Endometrium (tissue), 2 donors: ENCODE measurements at regions not wholly inside any gene's neighbourhood (a gene's known extent, or its start where the extent isn't known, plus 50 kb on each side); places are given as distances from the start of the nearest gene placed in this dataset.
"Not testable (repeated sequence)": the region's sequence is repeated elsewhere in the genome, so short reads cannot be mapped to it uniquely, and the experiment has no call there.

ENCODE experiments used
- FAIRE-seq: peaks from 2 replicates; lab custom pipeline; 2012; peaks lifted over from hg19 to GRCh38; lab: Jason Lieb, UNC
- donor health status: control.
- donor health status: control.

GRCh38 chr13:110044551-110045111 lies 258.2 kb upstream of the IRS2 start:
- FAIRE-seq: no peak

- no peak for FAIRE-seq
Measured at GRCh38 chr13:110042253-110042950, 256.0 kb upstream of the IRS2 start.

- not testable (repeated sequence) for FAIRE-seq
Measured at GRCh38 chr13:110041638-110042037, 255.3 kb upstream of the IRS2 start.

GRCh38 chr13:110037925-110038573 lies 251.7 kb upstream of the IRS2 start:
- FAIRE-seq: no peak

- FAIRE-seq: no peak
Measured at GRCh38 chr13:110036060-110036459, 249.7 kb upstream of the IRS2 start.

DNA sequence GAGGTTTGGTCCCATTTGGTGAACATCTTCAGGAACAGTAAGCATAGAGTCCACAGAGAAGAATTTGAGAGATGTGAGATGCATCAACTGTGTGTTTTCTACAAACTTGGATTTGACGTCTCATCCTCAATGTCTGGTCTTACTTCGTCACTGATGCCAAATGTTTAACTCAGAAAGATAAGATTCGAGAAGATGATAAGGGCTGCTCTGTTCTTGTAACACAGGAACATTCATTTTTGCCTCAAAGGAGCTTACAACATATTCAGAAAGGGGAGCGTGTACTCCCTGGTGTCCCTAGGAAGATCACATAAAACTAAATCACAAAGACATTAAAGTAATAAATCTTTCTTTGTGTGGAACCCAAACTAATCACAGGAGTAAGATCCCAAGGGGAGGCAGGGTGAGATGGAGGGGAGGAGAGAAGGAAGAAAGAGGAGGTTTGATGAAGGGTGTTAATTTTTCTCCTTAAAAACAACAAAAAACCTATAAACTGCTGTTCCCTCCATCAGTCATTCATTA lies 247.7 kb upstream of the IRS2 start:
- FAIRE-seq: no peak

GRCh38 chr13:110032969-110033368 lies 246.6 kb upstream of the IRS2 start:
- FAIRE-seq: no peak

DNA sequence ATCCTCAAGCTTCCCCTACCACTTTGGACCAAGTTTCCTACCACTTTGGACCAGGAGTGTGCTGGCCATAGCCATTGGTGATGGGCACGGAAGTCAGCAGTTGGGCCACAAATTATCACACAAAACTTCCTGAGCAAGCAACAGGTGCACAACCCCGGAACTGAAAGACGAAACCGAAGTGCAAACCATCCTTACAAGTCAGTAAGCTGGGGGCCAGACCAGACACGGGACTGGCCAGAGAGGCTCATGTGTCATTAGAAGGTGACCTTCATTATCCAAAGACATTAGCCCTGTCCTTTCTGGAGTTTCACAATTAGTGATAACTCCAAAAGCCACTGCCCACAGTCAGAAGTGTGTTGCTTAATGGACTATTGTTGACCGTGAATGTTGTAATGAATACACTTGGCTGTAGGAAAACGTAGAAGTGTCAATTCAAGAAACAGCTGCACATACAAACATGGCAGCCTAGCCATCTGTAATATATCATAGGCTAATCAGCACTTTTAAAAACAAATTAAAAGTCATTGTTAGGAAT lies 244.1 kb upstream of the IRS2 start:
- FAIRE-seq: no peak

DNA sequence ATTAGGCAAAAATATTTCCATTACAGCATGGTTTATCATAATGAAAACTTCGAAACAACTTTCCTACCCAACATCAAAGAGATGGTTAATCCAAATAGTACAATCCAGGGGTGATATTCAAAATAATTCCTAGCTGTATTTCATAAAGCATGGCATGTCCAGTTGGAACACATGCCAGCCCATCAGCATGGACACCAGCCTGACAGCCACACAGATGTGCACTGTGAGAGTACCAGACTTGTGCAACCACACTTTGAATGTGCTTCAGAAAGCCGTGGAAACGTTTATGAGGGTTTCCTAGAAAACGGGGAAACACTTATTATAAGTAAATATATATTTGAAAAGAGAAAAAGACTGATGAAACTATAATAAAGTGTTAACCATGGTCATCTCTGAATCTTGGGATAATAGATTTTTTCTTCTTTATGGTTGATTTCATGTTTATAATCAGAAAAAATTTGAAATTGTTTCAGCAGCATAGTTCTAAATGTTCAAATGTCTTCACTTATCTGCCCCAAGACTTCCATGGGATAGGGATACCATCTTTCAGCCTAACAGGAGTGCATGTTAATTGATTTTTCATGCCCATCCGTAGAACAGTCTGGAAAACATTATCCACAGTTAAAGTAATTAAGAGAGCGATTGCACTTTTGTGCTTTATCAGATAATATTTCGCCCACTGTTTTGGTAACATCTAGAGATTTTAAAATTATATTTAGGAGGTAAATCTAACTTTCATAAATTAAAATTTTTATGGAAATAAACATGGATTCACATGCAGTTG lies 242.6 kb upstream of the IRS2 start:
- no peak for FAIRE-seq

GRCh38 chr13:110028311-110028710 lies 241.9 kb upstream of the IRS2 start:
- no peak for FAIRE-seq

DNA sequence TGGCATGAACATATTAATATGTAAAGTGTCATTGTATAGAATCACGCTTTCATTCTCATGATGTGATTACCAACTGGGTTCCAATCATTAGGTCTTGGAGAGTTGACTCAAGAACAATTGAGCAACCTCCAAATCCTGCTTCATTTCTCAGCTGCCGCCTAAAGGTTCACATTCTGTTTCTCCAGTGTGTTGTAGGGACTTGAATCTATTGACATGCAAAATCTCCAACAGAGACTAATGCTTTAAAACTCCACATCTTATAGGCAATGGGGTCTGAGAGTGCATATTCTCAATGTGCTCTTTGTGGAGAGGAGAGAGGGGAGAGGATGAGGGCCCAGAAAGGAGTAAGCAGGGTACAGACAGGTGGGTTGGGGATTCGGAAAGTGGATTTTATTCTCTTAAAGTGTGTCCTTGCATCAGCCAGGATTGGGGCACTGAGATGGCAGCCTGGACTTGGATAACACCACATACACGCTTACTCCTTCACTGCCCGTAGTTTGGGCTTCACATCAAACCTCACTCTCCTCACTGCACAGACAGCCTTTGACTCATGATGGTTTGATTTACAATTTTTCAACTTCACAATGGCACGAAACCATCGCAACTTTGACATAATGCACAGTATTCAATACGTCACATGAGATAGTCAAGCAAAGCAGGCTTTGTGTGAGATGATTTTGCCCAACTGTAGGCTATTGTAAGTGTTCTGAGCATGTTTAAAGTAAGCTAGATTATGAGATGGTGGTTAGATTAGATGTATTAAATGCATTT lies 241.3 kb upstream of the IRS2 start:
- FAIRE-seq: no peak

DNA sequence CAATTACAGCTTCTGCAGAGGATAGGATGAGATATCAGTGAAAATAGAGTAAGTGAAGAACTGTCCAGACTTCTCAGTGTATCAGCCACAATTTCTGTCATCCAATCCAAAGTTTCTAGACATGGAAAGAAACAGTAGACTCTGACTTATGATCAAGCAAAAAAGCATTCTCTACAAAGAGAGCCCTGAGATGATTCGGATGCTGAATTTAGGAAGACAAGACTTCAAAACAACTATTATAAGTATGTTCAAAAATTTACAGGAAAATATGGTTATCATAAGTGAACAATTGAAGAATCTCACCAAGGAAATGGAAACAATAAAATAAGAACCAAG lies 238.2 kb upstream of the IRS2 start:
- FAIRE-seq: no peak

DNA sequence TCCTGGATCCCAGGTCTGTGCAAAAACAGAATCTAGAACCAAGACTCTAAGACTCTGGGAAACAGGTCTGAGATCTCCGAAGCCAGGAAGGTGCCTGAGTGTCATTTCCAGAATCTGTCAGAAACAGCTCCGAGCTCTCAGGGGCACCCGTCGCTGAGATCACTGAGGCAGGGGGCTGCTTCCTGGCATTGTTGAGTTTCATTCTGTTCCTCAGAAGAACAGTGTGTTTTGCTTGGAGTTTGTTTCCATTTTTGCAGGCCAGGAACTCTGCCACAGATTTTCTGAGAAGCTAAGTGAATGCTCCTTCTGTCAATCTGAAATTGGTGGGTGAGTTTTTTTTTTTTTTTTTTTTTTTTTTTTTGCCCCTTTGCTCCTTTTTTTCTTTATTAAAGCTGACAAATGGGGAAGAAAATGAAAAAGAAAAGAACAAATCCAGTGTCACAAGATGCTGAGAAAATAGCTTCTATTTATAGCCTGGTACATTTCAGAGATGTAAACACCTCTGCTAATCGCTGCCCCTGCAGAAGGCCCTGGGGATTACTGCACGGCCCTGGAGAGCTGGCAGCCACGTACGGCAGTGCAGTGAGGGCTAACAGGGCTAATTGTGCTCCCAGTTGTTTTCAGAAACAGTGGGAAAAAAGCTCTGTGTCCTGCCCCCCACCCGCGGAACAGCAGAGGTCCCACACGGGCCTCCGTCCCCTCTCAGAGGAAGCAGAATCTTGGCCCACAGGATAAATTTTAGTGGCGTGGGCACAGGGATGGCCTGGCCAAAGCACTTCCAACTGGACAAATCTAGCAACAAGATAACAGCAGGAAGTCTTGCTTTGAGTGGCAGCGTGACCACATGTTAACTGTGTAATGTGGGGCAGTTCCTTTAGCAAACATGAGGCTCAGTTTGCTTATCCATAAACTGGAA lies 237.6 kb upstream of the IRS2 start:
- no peak for FAIRE-seq

DNA sequence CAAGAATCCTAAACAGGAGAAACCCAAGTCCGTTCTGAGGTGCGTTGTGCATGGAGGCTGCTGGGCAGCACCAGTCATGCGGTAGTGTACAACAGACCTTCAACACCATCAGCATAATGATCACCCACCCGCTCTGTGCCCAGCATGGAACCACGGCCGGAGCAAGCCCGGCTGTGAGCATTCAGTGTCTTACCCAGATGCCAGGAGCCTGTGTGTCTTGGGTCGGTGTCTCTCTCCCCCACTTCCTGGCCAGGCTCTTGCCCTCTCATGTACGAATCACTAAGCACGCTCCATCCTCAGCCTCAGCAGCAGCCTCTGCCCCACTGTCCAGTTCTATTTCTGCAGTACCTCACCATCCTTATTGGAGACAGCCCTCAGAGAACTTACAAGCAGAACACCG lies 231.6 kb upstream of the IRS2 start:
- FAIRE-seq: no peak

DNA sequence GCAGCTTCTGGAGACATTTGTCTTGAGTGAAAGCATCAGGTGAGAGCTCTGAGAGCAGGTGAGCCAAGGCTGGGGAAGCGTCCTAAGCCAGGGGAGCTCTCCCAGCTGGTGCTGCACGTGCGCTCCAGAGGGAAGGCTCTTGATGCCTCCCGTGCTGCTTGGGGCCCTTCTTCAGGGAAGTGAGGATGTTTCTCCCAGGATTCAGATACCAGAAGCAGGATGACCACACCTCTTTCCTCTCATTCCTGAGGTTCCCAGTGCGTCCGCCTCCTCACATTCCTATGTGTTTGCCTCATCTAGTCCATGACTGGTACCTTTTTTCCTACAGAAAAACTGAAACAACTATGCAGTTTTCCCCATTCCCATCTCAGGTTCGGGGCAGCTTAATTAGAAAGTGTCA lies 231.0 kb upstream of the IRS2 start:
- no peak for FAIRE-seq

GRCh38 chr13:110015253-110015652 lies 228.9 kb upstream of the IRS2 start:
- FAIRE-seq: no peak

DNA sequence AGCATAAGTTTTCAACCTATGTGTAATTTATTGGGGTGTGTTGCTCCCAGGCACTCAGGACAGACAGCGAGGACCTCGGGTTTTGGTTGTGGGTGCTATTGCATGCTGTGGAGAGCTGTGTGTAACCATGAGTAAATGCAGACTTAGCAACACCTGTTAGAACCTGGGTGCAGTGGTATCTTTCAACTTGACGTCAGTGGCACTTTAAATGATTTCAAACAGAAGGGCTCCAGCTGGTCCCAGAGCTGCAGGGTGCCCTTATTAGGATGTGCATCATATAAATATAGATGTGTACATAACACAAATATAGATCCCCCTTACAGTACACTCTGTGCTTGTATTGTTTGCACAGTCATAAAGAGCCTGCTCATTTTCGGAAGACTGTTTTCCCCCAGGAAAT lies 228.3 kb upstream of the IRS2 start:
- no peak for FAIRE-seq

GRCh38 chr13:110012102-110012739 lies 225.8 kb upstream of the IRS2 start:
- no peak for FAIRE-seq

DNA sequence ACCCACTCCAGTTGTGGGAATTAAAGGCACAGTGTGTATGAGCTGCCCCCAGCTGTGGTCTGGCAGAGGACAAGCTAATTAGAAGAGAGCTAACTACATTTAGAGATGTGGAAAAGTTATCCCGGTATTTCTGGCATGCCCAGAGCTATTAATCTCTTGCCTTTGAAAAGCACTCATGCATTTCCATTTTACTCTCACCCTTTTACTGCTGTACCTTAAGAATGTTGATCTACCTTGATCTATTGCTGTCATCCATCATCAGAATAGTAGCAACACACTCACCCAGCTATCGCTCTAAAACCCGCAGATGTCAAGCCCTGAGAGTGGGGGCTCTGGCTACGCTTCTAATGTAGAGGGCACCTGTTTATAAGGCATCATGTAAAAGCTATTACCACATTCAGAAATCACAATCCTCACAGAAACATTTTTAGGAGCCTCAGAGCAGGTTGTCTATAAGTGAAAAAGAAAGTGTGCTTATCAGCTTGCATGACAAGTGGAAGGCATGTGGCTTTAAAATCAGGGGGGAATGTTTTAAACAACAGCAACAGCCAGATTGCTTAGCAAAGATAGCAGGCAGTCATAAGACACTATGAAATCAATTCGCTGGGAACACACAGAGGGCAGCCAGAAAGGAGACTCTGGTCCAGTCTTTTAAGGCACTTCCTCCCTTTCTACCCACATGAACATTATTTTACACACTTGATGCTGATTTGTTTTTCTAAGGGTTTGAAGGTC lies 224.2 kb upstream of the IRS2 start:
- FAIRE-seq: no peak

- FAIRE-seq: no peak
Measured at GRCh38 chr13:110008816-110009215, 222.4 kb upstream of the IRS2 start.
